NCI-H128 (cell line): ENCODE measurements at regions not wholly inside any gene's neighbourhood (a gene's known extent, or its start where the extent isn't known, plus 50 kb on each side); places are given as distances from the start of the nearest gene placed in this dataset.
"Not testable (repeated sequence)": the region's sequence is repeated elsewhere in the genome, so short reads cannot be mapped to it uniquely, and the experiment has no call there.

Experiments
- DNase-seq: peaks from one replicate; lab custom pipeline; 2025; ENCODE audit not compliant: unreplicated experiment; lab: John Stamatoyannopoulos, UW

GRCh38 chr20:53819973-53820451, 226.4 kb upstream of the ZNF217 start:
- DNase-seq: no peak

- DNase-seq: no peak
These were observed 225.0 kb upstream of the ZNF217 start for GRCh38 chr20:53818457-53819177.

- DNase-seq: not testable (repeated sequence)
These were observed 223.9 kb upstream of the ZNF217 start for GRCh38 chr20:53817513-53817912.

- DNase-seq: no peak
These were observed 223.3 kb upstream of the ZNF217 start for GRCh38 chr20:53816872-53817398.

- DNase-seq: no peak
These were observed 221.9 kb upstream of the ZNF217 start for GRCh38 chr20:53815509-53815908.

GRCh38 chr20:53814060-53814459, 220.4 kb upstream of the ZNF217 start:
- DNase-seq: no peak

- DNase-seq: no peak
These were observed 220.0 kb upstream of the ZNF217 start for GRCh38 chr20:53813636-53814035.

GRCh38 chr20:53811577-53811976, 217.9 kb upstream of the ZNF217 start:
- DNase-seq: no peak

- DNase-seq: no peak
These were observed 217.2 kb upstream of the ZNF217 start for GRCh38 chr20:53810661-53811355.

- DNase-seq: no peak
These were observed 216.2 kb upstream of the ZNF217 start for GRCh38 chr20:53809728-53810365.

GRCh38 chr20:53809217-53809616, 215.6 kb upstream of the ZNF217 start:
- DNase-seq: no peak

- no peak for DNase-seq
These were observed 215.1 kb upstream of the ZNF217 start for GRCh38 chr20:53808733-53809132.

- DNase-seq: not testable (repeated sequence)
These were observed 214.7 kb upstream of the ZNF217 start for GRCh38 chr20:53808302-53808701.

- no peak for DNase-seq
These were observed 213.2 kb upstream of the ZNF217 start for GRCh38 chr20:53806683-53807401.

GRCh38 chr20:53805895-53806384, 212.3 kb upstream of the ZNF217 start:
- no peak for DNase-seq

- no peak for DNase-seq
These were observed 211.6 kb upstream of the ZNF217 start for GRCh38 chr20:53804920-53805894.

- DNase-seq: not testable (repeated sequence)
These were observed 210.7 kb upstream of the ZNF217 start for GRCh38 chr20:53804308-53804707.

- no peak for DNase-seq
These were observed 210.0 kb upstream of the ZNF217 start for GRCh38 chr20:53803492-53804155.
